Islet of Langerhans (tissue), 1 donor: ENCODE measurements at regions not wholly inside any gene's neighbourhood (a gene's known extent, or its start where the extent isn't known, plus 50 kb on each side); places are given as distances from the start of the nearest gene placed in this dataset.

Experiments
- FAIRE-seq: peaks from one replicate; lab custom pipeline; 2011; peaks lifted over from hg19 to GRCh38; lab: Jason Lieb, UNC

- no peak for FAIRE-seq
These were observed 148.5 kb downstream of the NOL4 start for GRCh38 chr18:34075963-34076860.

- FAIRE-seq, result no peak
These were observed 163.5 kb downstream of the NOL4 start for GRCh38 chr18:34061226-34061625.

- no peak for FAIRE-seq
These were observed 169.5 kb downstream of the NOL4 start for GRCh38 chr18:34055227-34055626.

- no peak for FAIRE-seq
These were observed 174.1 kb downstream of the NOL4 start for GRCh38 chr18:34050661-34051060.

GRCh38 chr18:34049511-34049910, 175.2 kb downstream of the NOL4 start:
- FAIRE-seq, result no peak

GRCh38 chr18:34048423-34048822, 176.3 kb downstream of the NOL4 start:
- no peak for FAIRE-seq

- no peak for FAIRE-seq
These were observed 182.1 kb downstream of the NOL4 start for GRCh38 chr18:34042423-34043146.

- no peak for FAIRE-seq
These were observed 185.1 kb downstream of the NOL4 start for GRCh38 chr18:34039611-34040010.

GRCh38 chr18:34039201-34039600, 185.5 kb downstream of the NOL4 start:
- peak; percentile 93 for FAIRE-seq

GRCh38 chr18:34038086-34038485, 186.6 kb downstream of the NOL4 start:
- FAIRE-seq, result peak; percentile 74

GRCh38 chr18:34033968-34034367, 190.7 kb downstream of the NOL4 start:
- FAIRE-seq, result no peak

GRCh38 chr18:34031810-34032209, 192.9 kb downstream of the NOL4 start:
- FAIRE-seq, result no peak

GRCh38 chr18:34028324-34028723, 196.4 kb downstream of the NOL4 start:
- FAIRE-seq, result no peak

- FAIRE-seq, result no peak
These were observed 199.4 kb downstream of the NOL4 start for GRCh38 chr18:34025191-34025801.

GRCh38 chr18:34023471-34023870, 201.2 kb downstream of the NOL4 start:
- FAIRE-seq, result peak; percentile 45

- no peak for FAIRE-seq
These were observed 206.4 kb downstream of the NOL4 start for GRCh38 chr18:34018336-34018735.

- no peak for FAIRE-seq
These were observed 221.0 kb downstream of the NOL4 start for GRCh38 chr18:34003687-34004086.

- FAIRE-seq, result no peak
These were observed 222.6 kb downstream of the NOL4 start for GRCh38 chr18:34002130-34002529.

- FAIRE-seq, result no peak
These were observed 223.3 kb downstream of the NOL4 start for GRCh38 chr18:34001376-34001775.

- FAIRE-seq, result no peak
These were observed 237.5 kb downstream of the NOL4 start for GRCh38 chr18:33987206-33987605.

GRCh38 chr18:33983126-33983525, 241.6 kb downstream of the NOL4 start:
- no peak for FAIRE-seq

- FAIRE-seq, result peak; percentile 70
These were observed 264.3 kb downstream of the NOL4 start for GRCh38 chr18:33960417-33960816.

GRCh38 chr18:33959609-33960008, 265.1 kb downstream of the NOL4 start:
- FAIRE-seq, result peak; percentile 51
